GM12874 (cell line): ENCODE measurements at regions not wholly inside any gene's neighbourhood (a gene's known extent, or its start where the extent isn't known, plus 50 kb on each side); places are given as distances from the start of the nearest gene placed in this dataset.

Source experiments
- TF ChIP-seq, protein P1 (sequence below): IDR thresholded peaks from 2 replicates; pipeline ENCODE4 v1.5.1; 2011; ENCODE audit warnings: low read depth, mild to moderate bottlenecking, control low read depth, low read length, moderate library complexity; ENCODE audit not compliant: insufficient read depth

GRCh38 chr3:459311-459670 is 262.7 kb downstream of the CHL1 start:
- TF ChIP-seq, protein P1, sequence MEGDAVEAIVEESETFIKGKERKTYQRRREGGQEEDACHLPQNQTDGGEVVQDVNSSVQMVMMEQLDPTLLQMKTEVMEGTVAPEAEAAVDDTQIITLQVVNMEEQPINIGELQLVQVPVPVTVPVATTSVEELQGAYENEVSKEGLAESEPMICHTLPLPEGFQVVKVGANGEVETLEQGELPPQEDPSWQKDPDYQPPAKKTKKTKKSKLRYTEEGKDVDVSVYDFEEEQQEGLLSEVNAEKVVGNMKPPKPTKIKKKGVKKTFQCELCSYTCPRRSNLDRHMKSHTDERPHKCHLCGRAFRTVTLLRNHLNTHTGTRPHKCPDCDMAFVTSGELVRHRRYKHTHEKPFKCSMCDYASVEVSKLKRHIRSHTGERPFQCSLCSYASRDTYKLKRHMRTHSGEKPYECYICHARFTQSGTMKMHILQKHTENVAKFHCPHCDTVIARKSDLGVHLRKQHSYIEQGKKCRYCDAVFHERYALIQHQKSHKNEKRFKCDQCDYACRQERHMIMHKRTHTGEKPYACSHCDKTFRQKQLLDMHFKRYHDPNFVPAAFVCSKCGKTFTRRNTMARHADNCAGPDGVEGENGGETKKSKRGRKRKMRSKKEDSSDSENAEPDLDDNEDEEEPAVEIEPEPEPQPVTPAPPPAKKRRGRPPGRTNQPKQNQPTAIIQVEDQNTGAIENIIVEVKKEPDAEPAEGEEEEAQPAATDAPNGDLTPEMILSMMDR = no peak

DNA sequence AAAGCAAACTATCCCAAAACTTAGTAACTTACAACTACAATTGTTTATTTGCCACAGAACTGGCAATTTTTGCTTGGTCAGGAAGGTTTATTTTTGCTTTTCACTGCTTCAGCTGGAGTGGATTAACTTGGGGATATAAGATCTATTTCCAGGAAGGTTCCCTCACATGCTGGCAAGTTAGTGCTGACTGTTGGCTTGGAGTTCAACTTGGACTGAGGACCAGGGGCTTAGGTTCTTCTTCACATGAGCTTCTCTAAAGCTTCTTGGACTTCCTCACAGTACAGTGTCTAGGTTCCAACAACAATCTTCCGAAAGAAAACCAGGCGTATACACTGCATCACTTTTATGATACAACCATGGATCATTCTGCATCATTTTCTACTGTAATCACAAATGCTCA is 264.4 kb downstream of the CHL1 start:
- TF ChIP-seq, protein P1 = no peak

GRCh38 chr3:462851-463250 is 266.3 kb downstream of the CHL1 start:
- TF ChIP-seq, protein P1 = no peak

DNA sequence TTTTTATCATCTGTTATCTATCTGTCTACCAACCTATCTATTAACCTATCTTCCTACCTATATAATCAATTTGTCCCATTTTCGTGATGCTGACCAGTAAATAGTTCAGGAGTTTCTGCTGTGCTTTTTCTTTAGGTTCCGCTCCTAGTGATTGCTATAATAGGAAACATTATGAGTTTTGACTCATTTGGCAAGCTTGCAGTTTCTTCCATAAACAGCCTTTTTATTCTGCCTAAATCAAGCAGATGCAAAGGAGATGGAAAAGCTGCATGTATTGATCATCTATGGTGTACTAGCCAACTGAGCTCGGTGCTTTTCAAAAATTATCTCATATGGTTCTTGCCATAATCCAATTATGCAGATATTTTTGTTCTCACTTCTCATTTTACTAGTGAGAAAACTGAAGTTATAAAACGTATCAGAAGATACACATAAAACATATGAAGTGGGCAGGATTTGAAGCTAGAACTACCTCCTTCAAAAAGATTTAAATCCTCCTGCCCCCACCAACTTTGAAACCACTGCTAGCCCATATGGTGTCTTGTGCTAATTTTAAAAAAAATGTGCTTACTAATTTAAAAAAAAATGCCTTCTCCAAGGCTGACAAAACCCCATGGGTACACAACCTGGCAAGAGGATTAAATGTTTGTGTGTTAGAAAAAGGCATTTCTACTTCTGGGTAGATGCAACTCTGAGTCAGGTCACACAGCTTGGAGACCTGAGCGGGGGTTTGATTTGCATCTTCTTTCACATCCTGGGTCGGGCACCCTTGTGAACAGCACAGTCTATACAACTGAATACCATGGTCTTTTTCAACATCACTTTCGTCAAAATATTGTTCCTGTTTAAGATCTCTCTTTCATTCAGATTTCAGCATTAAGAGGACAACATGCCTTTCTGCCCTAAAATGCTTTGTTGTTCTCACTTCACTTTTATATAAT is 267.0 kb downstream of the CHL1 start:
- TF ChIP-seq, protein P1 = no peak

- TF ChIP-seq, protein P1 = no peak
Observed at GRCh38 chr3:464255-464654, 267.7 kb downstream of the CHL1 start.

DNA sequence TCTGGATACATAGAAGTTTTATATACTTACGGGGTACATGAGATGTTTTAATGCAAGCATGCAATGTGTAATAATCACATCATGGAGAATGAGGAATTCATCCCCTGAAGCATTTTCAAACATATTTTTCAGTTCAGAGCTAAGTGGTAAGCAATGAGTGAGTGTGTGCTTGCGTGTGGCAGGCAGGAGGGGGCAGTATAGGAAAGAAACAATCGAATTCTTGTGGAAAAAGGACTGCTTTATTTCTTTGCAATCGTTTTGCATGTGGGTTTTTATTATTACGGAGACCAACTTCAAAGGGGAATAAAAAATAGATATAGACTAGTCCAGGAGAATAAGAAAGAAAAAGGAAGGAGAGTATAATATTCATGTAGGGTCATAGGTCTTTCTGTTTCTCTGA is 271.6 kb downstream of the CHL1 start:
- TF ChIP-seq, protein P1 = peak; percentile 63

DNA sequence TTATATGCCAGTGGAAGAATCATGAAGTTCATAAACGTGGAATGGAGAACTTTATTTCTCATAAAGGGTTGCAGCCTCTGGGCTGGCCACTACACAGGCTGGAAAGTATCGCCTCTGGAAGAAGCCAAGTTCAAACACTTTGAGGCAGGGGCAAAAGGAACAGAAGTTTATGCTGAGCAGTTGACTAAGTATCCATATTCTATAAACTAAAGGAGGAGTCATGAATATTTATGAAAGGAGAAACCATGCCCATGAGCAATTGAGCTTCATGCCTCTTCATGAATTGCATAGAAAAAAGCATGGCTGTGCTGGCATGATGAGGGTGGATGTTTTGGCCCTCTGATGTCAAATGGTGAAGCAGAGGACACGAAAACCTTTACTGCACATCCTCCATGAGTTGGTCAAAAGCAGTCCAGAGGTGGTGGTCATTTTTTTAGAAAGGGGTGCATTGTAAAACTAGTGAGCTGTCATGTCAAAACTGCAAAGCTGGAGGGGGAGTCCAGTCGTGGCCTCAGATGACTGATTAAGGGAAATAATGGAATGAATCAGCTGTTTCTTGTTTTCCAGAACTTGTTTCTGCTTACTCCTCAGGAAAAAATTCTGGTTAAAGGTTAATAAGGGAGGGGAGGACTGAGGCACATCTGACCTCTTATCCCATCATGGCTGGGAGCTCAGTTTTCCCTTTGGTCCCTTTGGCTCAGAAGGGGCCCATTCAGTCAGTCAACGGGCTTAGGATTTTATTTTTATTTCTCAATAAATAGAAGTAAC is 276.7 kb downstream of the CHL1 start:
- TF ChIP-seq, protein P1 = no peak
